ENCODE measurements at regions not wholly inside any gene's neighbourhood (a gene's known extent, or its start where the extent isn't known, plus 50 kb on each side); places are given as distances from the start of the nearest gene placed in this dataset.

DNA sequence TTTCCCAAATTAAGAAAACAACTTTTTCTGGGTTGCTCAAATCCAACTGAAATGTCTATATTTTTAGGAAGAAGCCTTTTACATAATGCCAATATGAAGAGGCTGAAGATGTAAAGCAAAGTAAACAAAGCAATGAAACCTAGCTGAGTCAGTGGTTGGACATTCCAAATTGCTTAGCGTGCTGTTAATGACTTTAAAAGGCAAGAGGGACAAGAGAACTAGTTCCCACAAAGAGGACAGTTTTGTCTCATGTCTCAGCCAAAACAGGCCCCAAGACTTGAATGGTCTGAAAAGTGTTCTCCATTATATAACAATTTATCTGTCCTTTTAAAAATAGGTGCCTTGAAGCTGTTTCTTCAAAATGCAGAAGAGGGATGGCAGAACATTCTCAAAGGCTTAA lies 407.0 kb downstream of the ENC1 start:
- intact Hi-C loops (cut with DNase I; ENCODE audit: low total_unique reads) = no loop called here
- TF ChIP-seq POLR2A (IDR thresholded peaks at IDR 0.05) = no peak
- TF ChIP-seq, protein P1, sequence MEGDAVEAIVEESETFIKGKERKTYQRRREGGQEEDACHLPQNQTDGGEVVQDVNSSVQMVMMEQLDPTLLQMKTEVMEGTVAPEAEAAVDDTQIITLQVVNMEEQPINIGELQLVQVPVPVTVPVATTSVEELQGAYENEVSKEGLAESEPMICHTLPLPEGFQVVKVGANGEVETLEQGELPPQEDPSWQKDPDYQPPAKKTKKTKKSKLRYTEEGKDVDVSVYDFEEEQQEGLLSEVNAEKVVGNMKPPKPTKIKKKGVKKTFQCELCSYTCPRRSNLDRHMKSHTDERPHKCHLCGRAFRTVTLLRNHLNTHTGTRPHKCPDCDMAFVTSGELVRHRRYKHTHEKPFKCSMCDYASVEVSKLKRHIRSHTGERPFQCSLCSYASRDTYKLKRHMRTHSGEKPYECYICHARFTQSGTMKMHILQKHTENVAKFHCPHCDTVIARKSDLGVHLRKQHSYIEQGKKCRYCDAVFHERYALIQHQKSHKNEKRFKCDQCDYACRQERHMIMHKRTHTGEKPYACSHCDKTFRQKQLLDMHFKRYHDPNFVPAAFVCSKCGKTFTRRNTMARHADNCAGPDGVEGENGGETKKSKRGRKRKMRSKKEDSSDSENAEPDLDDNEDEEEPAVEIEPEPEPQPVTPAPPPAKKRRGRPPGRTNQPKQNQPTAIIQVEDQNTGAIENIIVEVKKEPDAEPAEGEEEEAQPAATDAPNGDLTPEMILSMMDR (IDR thresholded peaks at IDR 0.05) = no peak
- no peaks in the 10 kb centered on the region for H3K36me3 ChIP-seq
- H3K9me3 ChIP-seq = no peaks in the 10 kb centered on the region
- H3K4me3 ChIP-seq = no peak overlapping the region
- H3K27ac ChIP-seq = no peak overlapping the region
- H3K4me1 ChIP-seq = no peaks in the 10 kb centered on the region
- H3K27me3 ChIP-seq = no peaks in the 10 kb centered on the region
- DNase-seq = no peak

DNA sequence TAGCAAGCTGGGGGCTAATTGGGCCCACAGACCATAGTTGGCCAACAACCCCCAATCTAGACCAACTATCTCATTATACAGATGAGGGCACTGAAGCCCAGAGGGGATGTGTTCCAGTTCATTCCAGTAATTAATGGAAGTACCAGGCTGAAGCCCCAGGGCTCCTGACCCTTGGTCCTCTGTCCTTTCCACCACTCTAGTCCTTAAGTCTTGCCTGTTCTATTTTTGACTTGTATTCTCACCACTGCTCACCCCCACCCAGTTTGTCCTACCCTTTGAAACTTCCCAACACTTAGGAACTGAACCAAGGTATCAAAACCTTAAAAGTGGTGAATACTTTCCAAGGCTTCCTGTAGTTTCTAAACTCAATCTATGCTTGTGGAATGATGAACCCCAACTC lies 407.4 kb downstream of the ENC1 start:
- TF ChIP-seq, protein P1 (IDR thresholded peaks at IDR 0.05) = no peak
- no peak for TF ChIP-seq POLR2A (IDR thresholded peaks at IDR 0.05)
- Histone ChIP-seq H3K9me3 (no peaks in the 10 kb centered on the region), H3K27ac (no peak overlapping the region), H3K4me3 (no peak overlapping the region), H3K36me3 (no peaks in the 10 kb centered on the region), H3K4me1 (no peaks in the 10 kb centered on the region), H3K27me3 (no peaks in the 10 kb centered on the region)
- intact Hi-C loops (cut with DNase I; ENCODE audit: low total_unique reads) = no loop called here
- DNase-seq = no peak

DNA sequence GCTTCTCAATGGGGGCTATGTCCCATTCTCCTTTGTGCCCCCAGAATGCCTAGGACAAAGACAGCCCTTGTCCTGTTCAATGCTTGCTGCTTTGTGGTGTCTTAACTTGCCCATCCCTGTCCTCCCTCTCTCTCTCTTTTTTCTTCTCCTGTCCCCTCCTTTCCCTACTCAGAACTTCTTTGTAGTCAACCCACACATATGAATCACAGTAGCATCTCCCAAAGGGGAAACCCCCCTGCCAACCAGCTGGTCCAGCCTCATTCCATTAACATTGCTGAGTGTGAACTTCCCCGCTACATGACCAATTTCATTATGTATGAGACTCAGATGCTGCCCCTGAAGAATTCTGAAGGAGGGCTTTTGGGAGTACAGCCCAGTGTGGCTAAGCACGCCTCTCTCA lies 408.3 kb downstream of the ENC1 start:
- no peaks in the 10 kb centered on the region for H3K4me1 ChIP-seq
- H3K9me3 ChIP-seq = no peaks in the 10 kb centered on the region
- H3K27me3 ChIP-seq = no peaks in the 10 kb centered on the region
- H3K36me3 ChIP-seq = no peaks in the 10 kb centered on the region
- intact Hi-C loops (cut with DNase I; ENCODE audit: low total_unique reads) = no loop called here
- no peak overlapping the region for H3K27ac ChIP-seq
- TF ChIP-seq, protein P1 (IDR thresholded peaks at IDR 0.05) = no peak
- no peak for TF ChIP-seq POLR2A (IDR thresholded peaks at IDR 0.05)
- H3K4me3 ChIP-seq = no peak overlapping the region
- no peak for DNase-seq

DNA sequence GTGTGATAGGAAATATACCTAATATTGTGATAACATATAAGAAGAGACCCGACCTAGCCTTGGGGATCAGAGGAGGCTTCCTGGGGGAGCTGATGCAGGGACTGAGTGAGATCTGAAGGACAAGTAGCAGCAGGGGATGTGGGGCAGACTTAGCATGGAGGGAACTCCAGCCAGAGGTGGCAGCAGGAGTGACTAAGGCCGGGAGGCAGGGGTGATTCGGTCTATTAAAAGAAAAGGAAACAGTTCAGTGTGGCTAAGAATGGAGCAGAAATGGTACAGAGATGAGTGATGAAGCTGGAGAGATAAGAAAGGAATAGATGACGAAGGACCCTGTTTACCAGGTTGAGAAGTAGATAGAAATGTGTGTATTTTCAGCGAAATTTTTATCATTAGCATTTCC lies 408.8 kb downstream of the ENC1 start:
- H3K9me3 ChIP-seq = no peaks in the 10 kb centered on the region
- no peak overlapping the region for H3K4me3 ChIP-seq
- no peak overlapping the region for H3K27ac ChIP-seq
- no peaks in the 10 kb centered on the region for H3K36me3 ChIP-seq
- H3K27me3 ChIP-seq = no peaks in the 10 kb centered on the region
- DNase-seq = no peak
- no peaks in the 10 kb centered on the region for H3K4me1 ChIP-seq
- intact Hi-C loops (cut with DNase I; ENCODE audit: low total_unique reads) = no loop called here
- TF ChIP-seq, protein P1 (IDR thresholded peaks at IDR 0.05) = no peak
- no peak for TF ChIP-seq POLR2A (IDR thresholded peaks at IDR 0.05)

DNA sequence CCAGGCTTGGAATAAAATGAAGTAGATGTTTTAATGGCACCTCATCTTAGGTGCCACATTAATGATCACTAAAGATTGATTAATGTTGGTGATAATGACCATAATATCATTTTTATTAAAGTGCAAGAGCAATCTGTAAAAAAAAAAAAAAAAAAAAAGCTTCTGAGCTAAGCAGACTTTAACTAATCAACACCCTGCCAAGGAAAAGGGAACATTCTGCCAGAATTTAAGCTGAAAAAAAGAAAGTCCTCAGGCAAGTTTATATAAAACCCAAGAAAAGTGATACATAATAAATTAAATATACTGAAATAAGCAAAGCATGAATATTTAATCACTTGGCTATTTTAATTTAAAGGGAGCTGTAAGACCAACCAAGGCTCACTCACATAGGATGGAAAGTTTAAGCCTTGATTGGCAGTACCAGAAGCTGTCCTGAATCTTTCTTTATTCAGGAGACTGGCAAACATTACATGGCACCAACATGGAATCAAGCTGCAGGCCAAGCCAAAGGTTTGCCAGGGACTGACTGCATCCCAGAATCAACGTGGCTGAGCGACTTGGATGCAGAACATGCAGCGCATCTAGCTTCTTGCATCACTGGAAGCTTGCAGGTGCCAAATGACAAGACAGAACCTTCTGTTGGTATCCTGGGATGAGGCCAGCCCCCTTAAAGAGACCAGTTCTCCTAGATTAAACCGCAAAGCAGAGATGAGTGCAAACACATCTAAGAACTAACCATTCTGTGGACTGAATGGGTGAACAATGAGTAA lies 413.6 kb downstream of the ENC1 start:
- DNase-seq = no peak
- TF ChIP-seq, protein P1 (IDR thresholded peaks at IDR 0.05) = no peak
- no peak for TF ChIP-seq POLR2A (IDR thresholded peaks at IDR 0.05)

More for the DNA sequence above, 413.6 kb downstream of the ENC1 start:
- no peaks in the 10 kb centered on the region for H3K36me3 ChIP-seq
- H3K27ac ChIP-seq = no peak overlapping the region
- H3K4me1 ChIP-seq = no peaks in the 10 kb centered on the region
- intact Hi-C loops (cut with DNase I; ENCODE audit: low total_unique reads) = no loop called here
- H3K4me3 ChIP-seq = no peak overlapping the region
- H3K27me3 ChIP-seq = no peaks in the 10 kb centered on the region
- no peaks in the 10 kb centered on the region for H3K9me3 ChIP-seq

Measured in uterus (tissue), 3 donors.